HL-60 (cell line): ENCODE measurements at regions not wholly inside any gene's neighbourhood (a gene's known extent, or its start where the extent isn't known, plus 50 kb on each side); places are given as distances from the start of the nearest gene placed in this dataset.

ENCODE experiments used
- CTCF ChIP-seq: IDR thresholded peaks from one replicate; pipeline ENCODE4 v1.5.1; 2011; ENCODE audit warnings: low read length, control low read depth, inconsistent platforms; ENCODE audit not compliant: insufficient read depth
- GABPA ChIP-seq: IDR thresholded peaks from 2 replicates; pipeline ENCODE4 v1.6.1; 2012; ENCODE audit warnings: low read depth
- POLR2AphosphoS5 ChIP-seq: IDR thresholded peaks from 2 replicates; pipeline ENCODE4 v1.6.1; 2012; ENCODE audit warnings: low read depth
- SPI1 ChIP-seq: IDR thresholded peaks from 2 replicates; pipeline ENCODE4 v1.6.1; 2012; ENCODE audit warnings: low read depth, mild to moderate bottlenecking, borderline replicate concordance
- TF ChIP-seq, protein P1 (sequence below): IDR thresholded peaks from 2 replicates; pipeline ENCODE4 v1.6.1; 2012; ENCODE audit warnings: low read depth; ENCODE audit not compliant: insufficient replicate concordance

GRCh38 chr2:117692001-117692763 lies 122.3 kb upstream of the DDX18 start:
- TF ChIP-seq CTCF (no peak), POLR2AphosphoS5 (no peak), GABPA (no peak), SPI1 (no peak)
- TF ChIP-seq, protein P1, sequence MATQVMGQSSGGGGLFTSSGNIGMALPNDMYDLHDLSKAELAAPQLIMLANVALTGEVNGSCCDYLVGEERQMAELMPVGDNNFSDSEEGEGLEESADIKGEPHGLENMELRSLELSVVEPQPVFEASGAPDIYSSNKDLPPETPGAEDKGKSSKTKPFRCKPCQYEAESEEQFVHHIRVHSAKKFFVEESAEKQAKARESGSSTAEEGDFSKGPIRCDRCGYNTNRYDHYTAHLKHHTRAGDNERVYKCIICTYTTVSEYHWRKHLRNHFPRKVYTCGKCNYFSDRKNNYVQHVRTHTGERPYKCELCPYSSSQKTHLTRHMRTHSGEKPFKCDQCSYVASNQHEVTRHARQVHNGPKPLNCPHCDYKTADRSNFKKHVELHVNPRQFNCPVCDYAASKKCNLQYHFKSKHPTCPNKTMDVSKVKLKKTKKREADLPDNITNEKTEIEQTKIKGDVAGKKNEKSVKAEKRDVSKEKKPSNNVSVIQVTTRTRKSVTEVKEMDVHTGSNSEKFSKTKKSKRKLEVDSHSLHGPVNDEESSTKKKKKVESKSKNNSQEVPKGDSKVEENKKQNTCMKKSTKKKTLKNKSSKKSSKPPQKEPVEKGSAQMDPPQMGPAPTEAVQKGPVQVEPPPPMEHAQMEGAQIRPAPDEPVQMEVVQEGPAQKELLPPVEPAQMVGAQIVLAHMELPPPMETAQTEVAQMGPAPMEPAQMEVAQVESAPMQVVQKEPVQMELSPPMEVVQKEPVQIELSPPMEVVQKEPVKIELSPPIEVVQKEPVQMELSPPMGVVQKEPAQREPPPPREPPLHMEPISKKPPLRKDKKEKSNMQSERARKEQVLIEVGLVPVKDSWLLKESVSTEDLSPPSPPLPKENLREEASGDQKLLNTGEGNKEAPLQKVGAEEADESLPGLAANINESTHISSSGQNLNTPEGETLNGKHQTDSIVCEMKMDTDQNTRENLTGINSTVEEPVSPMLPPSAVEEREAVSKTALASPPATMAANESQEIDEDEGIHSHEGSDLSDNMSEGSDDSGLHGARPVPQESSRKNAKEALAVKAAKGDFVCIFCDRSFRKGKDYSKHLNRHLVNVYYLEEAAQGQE = no peak
